GM19025 (cell line): ENCODE measurements at regions not wholly inside any gene's neighbourhood (a gene's known extent, or its start where the extent isn't known, plus 50 kb on each side); places are given as distances from the start of the nearest gene placed in this dataset.

Experiments
- ATAC-seq: cut with Tn5 transposase; IDR thresholded peaks from one replicate; pipeline ENCODE4 v1.9.1; 2021; ENCODE audit warnings: mild to moderate bottlenecking, low read depth, moderate library complexity; ENCODE audit not compliant: unreplicated experiment

DNA sequence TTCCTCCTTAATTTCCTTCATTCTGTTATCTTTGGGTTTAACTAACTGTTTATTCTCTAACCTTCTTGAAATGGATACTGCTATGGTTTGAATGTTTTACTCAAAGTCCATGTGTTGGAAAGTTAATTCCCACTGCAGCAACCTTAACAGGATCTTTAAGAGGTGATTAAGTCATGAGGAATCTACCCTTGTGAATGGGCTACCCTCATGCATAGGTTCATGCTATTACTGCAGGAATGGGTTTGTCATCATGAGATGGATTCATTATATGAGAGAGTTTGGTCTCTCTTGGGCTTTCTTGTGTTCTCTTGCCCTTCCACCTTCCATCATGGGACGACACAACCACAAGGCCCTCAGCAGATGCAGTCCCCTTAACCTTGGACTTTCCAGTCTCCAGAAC, 516.9 kb downstream of the ADGRL2 start:
- ATAC-seq, result no peak

DNA sequence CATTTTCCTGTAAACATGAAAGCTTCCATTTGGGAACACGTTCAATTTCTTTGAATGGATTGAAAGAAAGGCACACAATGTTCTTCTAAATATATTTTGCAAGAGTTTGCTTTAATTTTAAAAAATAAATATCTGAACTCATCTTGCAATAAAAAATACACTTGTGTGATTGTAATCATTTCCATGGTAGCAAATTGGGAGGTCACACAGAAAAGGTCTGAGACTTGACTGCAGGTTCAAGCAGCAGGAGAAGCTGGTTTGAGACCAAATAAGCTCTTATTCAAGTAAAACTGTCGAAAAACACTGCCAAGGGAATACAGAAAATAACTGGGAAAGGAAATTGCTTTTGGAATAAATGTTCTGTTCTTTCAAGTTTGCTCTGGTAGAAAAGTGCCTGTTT, 498.9 kb downstream of the ADGRL2 start:
- ATAC-seq, result no peak

DNA sequence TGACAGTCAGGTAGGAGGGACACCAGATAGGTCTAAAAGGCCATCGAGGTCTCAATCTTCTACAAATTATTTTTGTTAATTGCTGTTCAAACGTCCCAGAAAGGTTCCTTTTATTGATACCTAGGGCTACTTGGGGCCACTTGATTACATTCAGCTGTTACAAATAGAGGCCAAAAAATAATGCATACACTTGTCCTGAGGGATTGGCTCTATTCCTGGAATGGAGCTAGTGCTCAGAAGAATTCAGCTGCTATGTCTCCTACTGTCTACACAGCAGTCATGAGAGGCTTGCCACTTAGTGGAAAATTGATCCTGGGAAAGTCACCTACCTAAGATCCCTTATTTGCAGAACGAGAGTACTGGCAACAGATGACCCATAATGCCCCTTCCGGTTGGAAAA, 498.3 kb downstream of the ADGRL2 start:
- no peak for ATAC-seq

DNA sequence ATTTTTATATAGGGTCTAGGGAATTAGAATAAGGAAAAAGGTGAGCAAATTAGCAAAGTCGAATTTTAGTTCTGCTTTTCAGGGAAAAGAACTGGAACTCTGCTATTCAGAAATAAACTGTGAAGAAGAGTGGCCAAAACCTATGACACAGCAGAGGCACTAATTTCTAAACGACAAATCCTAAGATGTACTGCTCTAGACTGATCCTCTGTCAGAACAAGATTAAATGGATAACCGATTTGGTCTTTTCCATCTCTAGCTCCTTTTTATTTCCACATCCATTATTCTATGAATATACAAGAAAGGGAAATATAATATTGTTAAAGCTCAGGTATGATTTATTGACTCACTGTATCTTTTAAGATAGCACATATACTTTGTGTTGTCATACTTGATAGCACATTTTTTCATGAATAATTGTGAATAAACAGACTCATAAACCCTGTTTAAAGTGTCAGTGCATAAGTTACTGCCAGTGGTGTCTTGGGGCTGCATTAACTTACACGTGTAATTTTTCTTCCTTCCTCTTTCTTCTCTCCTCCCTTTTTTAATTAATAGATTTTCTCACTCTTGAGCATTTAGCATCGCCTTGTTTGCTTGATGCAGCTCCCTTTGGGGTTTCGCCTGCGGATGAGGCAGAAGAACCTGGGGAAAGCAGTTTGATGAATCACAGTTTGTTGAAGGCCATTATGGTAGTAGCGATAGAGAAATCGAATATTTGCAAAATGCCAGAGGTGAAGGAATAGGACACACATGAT, 496.6 kb downstream of the ADGRL2 start:
- no peak for ATAC-seq

DNA sequence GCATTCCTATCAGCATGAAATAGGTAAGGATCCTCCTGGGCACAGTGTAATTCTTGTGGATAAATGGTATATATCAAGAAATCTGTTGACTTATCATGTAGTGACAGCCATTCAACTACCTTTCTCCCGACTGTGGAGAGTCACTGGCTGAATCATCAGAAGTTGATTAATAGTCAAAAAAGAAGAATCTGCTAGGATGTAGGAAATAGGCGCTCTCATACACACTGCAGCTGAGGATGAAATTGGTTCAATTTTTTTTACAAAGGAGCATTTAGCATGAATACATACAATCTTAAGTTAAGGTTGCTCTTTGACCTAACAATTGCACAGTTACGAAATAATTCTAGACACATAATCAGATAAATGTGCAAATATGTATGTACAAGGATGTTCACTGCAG, 486.8 kb downstream of the ADGRL2 start:
- ATAC-seq, result no peak

DNA sequence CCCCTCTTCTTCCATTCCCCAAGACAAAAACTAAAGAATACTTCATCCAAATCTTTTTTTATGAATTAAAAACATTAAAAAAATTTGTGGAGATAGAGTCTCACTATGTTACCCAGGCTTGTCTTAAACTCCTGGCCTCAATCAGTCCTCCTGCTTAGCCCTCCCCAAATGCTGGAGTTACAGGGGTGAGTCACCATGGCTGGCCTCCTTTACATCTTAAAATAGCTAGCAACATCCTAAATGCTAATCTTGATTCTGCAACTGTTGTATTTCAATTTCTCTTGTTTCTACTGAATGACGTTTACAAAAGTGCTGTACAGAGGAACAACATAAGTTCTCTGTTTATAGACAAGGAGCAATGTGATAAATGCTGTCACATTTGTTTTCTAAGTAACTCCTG, 483.5 kb downstream of the ADGRL2 start:
- ATAC-seq, result no peak

DNA sequence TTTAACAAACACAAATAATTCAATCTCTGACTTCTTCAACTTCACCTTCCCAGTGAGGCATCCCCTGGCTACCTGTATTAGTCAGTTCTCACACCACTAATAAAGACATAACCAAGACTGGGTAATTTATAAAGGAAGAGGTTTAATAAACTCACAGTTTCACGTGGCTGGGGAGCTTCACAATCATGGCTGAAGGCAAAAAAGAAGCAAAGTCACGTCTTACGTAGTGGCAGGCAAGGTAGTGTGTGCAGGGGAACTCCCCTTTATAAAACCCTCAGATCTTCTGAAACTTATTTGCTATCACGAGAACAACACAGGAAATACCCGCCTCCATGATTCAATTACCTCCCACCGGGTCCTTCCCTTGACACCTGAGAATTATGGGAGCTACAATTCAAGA, 478.5 kb downstream of the ADGRL2 start:
- no peak for ATAC-seq

DNA sequence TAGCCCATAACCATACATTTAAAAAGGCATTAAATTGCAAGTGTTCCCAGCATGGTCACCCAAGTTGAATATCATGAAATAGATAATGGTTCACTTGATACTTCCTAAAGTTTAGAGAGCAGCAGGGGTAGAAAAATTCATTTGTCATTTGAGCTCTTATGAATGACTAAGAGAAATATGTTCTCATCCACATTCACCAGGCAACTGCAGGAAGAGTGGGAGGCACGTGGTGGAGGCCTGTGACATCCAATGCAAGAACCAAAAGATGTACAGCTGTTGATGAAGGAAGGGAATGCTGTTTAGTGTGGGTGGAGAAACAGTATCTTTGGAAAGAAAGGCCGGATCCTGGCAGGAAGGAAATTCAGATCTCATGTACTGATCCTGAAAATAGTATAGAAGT, 473.1 kb downstream of the ADGRL2 start:
- no peak for ATAC-seq

DNA sequence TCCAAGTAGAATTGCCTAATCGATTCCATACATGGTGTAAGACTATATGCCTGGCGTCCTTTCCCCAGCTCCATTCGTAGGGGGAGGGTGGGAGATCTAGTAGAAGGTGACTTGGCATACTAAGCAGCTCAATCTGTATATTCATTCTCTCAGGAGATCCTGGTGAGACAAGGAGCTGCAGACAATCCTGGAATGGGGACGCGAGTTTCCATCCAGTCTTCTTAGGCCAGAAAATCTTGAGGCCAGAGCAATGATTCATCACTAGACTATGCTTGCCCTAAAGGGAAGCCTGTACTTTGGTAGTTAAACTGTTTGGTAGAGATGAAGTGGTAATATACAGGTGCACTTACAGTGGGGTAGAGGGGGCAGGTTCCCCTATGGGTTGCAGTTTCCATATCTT, 468.7 kb downstream of the ADGRL2 start:
- ATAC-seq, result no peak

DNA sequence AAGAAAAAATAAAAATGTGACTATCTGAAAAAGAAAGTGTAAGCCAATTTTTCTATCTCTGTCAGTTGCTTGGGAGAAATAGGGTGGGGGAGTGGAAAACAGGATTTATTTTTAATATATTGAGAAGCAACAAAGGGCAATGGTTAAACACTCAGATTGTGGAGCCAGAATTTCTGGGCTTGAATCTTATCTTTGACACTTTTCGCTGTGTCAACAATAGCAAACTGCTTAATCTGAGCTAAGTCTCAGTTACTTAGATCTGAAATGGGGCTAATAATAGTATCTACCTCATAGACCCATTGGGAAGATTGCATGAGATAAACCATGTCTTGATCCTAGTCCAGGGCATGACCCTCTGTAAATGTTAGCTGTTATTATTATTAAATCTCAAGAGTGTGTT, 468.1 kb downstream of the ADGRL2 start:
- no peak for ATAC-seq

DNA sequence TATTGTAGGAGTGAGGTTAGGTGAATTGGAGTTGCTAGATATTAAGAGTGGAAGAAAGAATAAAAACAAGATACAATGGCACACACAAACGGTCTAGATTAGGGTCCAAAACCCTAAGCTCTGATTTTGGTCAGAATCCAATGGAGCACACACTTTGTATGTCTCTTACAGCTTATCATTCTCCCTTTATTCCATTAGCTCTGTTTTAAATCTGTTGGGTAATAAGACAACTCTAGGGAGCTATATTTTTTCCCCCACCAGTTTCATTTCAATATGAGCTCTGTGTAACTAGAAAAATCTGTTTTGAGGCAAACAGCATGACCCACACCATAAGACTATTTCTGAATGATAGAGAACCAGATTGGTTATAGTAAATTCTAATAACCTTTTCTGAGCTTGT, 465.6 kb downstream of the ADGRL2 start:
- ATAC-seq, result no peak

DNA sequence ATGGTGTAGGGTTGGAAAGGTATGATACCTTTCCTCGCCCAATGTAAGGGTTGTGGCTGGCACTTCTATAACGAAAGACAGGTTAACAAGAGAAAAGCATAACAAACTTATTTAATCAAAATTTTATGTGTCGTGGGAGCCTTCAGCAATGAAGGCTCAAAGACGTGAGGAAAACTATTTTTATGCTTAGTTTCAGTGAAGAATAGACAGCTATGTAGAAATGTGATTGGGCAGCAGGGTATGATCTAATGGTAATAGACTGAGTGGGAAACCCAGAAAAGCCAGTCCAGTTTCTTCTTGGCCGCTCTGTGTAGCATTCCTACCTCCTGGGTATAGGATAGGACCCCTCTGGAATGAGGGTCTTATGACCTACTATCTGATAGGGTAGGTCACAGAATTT, 464.7 kb downstream of the ADGRL2 start:
- no peak for ATAC-seq

DNA sequence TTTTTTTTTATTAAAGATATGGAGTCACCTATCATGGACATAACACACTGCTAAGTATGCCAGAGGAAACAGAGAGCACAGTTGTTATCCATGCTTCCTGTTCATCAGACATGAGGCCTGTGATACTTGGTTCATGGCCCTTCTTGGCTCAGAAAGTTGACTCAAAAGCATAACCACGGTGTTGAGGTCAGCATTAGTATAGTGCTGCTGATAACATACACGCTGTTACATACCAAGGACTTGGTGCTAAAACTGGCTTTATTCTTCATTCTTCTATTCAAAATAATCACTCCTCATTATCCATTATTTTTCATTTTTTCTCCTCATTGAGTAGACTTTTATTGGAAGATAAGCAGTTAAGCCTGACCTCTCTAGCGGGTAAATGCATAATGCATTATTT, 464.1 kb downstream of the ADGRL2 start:
- ATAC-seq, result no peak

DNA sequence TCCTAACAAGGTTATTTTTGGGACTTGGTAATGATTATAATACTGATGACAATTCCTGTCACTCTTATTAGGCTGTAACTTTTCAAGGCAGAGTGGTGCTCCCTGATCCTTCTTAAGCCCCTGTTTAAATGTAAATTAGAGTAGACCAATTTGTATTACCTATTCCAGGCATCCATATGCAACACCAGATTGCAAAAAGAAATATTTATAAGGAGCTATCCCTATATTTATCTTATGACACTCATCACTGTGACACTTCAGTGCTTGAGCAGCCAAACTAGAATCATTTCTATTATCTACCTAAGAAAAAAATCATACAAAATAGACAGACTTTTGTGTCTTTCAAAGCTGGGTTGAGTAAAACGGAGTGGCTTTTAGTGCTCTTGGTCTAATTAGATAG, 462.7 kb downstream of the ADGRL2 start:
- ATAC-seq, result no peak

DNA sequence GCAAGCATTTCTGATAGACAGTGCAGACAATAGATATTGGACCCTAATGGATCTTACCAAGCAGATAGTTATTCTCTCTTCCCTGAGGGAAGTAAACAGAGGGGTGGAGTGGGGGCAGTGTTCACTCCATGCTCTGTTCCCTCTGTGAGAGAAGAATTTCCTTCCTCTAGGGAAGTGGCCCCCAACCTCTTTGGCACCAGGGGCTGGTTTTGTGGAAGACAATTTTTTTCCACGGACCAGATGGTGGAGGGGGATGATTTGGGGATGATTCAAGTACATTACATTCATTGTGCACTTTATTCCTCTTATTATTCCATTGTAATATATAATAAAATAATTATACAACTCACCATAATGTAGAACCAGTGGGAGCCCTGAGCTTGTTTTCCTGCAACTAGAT, 459.9 kb downstream of the ADGRL2 start:
- no peak for ATAC-seq

DNA sequence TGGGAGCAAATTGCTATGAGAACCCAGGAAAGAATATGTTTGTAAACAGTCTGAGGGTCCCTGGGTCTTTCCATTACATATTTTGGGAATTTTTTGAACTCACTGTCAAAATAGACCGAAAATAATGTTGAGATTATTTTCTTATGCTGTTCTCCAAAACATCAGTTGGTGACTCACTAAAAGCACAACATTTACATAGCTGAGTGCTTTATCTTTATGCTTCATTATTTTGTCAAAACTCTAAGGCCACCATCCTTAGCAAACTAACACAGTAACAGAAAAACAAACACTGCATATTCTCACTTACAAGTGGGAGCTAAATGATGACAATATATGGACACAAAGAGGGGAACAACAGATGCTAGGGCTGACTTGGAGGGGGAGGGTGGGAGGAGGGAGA, 459.3 kb downstream of the ADGRL2 start:
- ATAC-seq, result no peak

DNA sequence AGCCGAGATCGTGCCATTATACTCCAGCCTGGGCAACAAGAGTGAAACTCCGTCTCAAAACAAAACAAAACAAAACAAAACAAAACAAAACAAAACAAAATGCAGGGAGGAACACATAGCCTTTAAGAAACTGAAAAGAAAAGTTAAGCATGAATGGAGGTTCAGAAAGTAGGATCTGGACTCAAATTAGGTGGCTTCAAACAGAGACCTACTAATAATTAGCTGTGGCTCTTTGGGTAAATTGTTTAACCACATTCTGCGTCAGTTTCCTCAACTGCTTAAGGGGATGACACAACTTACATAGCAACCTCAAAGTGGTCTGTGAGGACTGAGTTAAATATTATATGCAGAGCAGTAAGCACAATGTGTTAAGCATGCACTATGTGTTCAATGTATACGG, 458.2 kb downstream of the ADGRL2 start:
- ATAC-seq, result peak; percentile 80

DNA sequence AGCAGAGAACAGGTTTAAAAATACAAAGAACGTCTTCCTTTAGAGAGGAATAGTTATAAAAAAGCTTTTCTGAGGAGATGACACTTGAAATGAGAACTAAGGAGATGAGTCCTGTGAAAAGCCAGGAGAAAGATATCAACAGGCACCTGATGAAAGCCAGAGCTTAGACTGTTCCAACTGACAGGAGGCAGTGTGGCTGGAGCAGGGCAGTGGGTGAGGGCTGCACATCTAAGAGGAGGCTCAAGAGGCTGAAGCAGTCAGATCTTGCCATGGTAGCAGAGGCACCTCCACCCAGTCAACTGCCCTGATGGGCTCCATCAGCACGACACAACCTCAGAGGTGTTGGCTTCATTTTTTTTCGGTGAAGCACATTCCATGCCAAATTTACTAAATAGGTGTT, 445.3 kb downstream of the ADGRL2 start:
- ATAC-seq, result no peak

DNA sequence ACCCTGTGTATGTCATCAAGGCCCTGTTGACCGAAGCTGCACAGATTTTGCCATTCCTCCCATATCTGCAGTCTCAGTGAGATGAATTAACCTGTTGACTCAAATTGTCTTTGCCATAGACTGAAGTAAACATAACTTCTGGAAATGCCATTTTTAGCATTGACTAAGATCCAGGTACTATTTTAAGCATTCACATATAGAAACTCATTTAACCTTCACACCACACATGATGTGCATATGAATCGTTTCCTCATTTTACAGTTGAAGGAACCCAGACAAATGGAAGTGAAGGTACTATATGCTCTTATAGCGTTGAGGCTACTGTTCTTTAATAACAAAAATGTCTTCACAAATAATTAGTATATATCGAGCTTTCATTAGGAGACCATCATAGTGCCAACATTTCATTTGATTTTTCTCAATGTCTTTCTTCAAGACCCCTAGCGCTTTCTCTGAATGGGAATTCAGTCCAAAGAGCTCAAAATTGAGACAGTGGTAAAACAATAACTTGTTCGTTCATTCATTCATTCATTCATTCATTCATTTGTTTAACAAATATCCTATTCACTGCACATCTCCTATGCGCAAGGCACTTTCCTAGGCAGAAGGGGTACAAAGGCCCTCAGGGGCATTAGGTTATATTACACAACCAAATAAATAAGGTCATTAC, 444.7 kb downstream of the ADGRL2 start:
- ATAC-seq, result no peak

DNA sequence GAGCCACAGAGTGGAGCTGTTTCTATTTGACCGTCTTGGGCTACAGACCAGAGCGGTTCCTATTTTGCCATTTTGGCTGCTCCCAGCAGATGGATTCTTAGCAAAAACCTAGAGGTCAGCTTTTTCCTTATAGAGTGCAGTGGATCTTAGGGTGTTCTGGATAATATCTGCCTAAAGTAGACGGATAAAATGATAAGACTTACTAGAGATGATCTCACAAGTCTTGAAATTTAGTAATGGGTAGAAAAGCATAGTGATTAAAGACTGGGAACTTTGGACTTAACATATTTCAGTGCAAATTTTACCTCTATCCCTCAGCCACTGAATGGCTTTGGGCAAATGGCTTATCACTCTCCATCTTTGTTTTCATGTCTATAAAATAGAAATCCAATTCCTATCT, 439.8 kb downstream of the ADGRL2 start:
- no peak for ATAC-seq

DNA sequence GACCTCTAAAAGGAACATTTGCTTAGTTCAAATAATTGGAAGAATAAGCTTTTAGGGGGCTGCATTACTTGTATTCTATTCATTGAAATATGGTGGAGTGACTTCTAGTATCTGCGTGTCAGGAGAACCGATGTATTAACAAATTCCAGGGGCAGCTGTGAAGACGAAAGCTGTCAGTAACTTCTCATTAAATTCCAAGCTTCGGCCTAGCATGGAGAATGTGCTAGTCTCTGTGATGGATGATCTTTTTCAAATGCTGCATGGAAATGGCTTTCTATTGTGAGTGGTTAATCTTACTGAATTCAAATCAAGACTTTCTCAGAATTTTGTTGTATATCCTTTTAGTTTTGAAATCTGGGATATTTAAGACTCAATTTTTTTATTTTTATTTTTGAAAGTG, 429.9 kb downstream of the ADGRL2 start:
- ATAC-seq, result no peak

DNA sequence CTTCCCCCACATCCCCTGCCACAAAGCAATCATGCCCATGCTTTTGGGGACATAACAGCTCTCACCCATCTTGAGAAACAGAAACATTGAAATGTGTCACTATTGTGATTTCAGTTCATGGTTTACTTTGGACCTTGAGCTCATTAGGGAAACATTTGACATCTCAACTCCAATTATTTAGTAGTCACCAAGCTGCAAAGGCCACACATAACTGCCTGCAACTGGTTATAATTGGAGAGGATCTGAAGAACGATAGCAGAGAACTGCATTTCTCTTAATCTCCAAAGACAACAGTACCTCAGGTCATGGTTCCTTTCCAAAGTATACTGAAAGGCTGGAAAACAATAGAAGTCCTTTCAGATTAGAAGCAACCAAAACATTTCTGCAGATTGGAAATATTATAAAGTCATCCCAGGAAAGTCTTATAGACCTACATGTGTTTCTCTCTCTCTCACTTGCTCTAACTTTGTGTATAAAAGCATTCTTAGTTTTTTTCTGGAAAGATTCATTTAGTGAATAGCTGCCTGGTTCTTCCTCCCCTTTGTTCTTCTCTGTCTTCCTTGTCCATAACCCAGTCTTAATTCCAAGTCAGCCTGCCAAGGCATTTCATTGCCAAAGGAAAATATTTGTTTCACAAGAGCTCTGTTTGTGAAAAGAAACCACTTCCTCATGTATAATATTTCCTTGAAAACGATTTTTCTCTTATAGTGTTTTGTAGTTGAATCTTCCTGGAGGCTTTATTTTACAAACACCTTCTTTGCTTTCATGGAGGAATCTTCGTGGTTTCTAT, 426.8 kb downstream of the ADGRL2 start:
- ATAC-seq, result no peak
